ENCODE measurements at regions not wholly inside any gene's neighbourhood (a gene's known extent, or its start where the extent isn't known, plus 50 kb on each side); places are given as distances from the start of the nearest gene placed in this dataset.

DNA sequence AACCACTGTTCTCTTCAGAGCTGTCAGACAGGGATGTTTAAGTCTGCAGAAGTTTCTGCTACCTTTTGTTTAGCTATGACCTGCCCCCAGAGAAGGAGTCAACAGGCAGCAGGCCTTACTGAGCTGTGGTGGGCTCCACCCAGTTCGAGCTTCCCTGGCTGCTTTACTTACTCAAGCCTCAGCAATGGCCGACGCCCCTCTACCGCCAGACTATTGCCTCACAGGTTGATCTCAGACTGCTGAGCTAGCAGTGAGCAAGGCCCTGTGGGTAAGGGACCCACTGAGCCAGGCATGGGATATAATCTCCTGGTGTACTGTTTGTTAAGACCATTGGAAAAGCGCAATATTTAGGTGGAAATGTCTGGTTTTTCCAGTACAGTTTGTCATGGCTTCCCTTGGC is 229.6 kb downstream of the TMEM167A start:
- Histone ChIP-seq H3K36me3 (ENCODE audit: insufficient read depth, low read length) (no peaks in the 10 kb centered on the region), H3K4me2 (ENCODE audit: insufficient read depth, low read length) (no peak overlapping the region), H3K4me1 (ENCODE audit: insufficient read depth, low read length) (no peaks in the 10 kb centered on the region), H3K27me3 (ENCODE audit: insufficient read depth, low read length, poor library complexity) (no peaks in the 10 kb centered on the region), H3K4me3 (ENCODE audit: low read depth in 1 of 2, low read length in 2 of 2) (no peak overlapping the region), H3K9ac (ENCODE audit: low read depth, low read length) (no peak overlapping the region), H3K79me2 (ENCODE audit: insufficient read depth, low read length) (no peaks in the 10 kb centered on the region), H4K20me1 (ENCODE audit: insufficient read depth, low read length) (no peaks in the 10 kb centered on the region), H3K9me3 (ENCODE audit: insufficient read depth, low read length, severe bottlenecking) (peaks cover 4% of the 10 kb centered on the region), H3K27ac (ENCODE audit: low read length) (no peak overlapping the region), H2AFZ (ENCODE audit: low read depth, low read length) (no peak overlapping the region)
- TF ChIP-seq, protein P1, sequence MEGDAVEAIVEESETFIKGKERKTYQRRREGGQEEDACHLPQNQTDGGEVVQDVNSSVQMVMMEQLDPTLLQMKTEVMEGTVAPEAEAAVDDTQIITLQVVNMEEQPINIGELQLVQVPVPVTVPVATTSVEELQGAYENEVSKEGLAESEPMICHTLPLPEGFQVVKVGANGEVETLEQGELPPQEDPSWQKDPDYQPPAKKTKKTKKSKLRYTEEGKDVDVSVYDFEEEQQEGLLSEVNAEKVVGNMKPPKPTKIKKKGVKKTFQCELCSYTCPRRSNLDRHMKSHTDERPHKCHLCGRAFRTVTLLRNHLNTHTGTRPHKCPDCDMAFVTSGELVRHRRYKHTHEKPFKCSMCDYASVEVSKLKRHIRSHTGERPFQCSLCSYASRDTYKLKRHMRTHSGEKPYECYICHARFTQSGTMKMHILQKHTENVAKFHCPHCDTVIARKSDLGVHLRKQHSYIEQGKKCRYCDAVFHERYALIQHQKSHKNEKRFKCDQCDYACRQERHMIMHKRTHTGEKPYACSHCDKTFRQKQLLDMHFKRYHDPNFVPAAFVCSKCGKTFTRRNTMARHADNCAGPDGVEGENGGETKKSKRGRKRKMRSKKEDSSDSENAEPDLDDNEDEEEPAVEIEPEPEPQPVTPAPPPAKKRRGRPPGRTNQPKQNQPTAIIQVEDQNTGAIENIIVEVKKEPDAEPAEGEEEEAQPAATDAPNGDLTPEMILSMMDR (IDR thresholded peaks at IDR 0.05; ENCODE audit: borderline replicate concordance, extremely low read depth, low read length, poor library complexity, severe bottlenecking) = no peak
- no peak for TF ChIP-seq EZH2 (IDR thresholded peaks at IDR 0.05; ENCODE audit: borderline replicate concordance, low read depth, low read length, severe bottlenecking)
- DNase-seq (no peak), ATAC-seq (ENCODE audit: insufficient read depth, low read depth) (no peak)

- H3K9ac ChIP-seq (ENCODE audit: low read depth, low read length) = no peak overlapping the region
- DNase-seq = no peak
- H3K9me3 ChIP-seq (ENCODE audit: insufficient read depth, low read length, severe bottlenecking) = peaks cover 17% of the 10 kb centered on the region
- H3K4me2 ChIP-seq (ENCODE audit: insufficient read depth, low read length) = no peak overlapping the region
- no peaks in the 10 kb centered on the region for H3K36me3 ChIP-seq (ENCODE audit: insufficient read depth, low read length)
- no peaks in the 10 kb centered on the region for H4K20me1 ChIP-seq (ENCODE audit: insufficient read depth, low read length)
- no peaks in the 10 kb centered on the region for H3K4me1 ChIP-seq (ENCODE audit: insufficient read depth, low read length)
- TF ChIP-seq EZH2 (IDR thresholded peaks at IDR 0.05; ENCODE audit: borderline replicate concordance, low read depth, low read length, severe bottlenecking) = no peak
- TF ChIP-seq, protein P1 (IDR thresholded peaks at IDR 0.05; ENCODE audit: borderline replicate concordance, extremely low read depth, low read length, poor library complexity, severe bottlenecking) = no peak
- no peak overlapping the region for H2AFZ ChIP-seq (ENCODE audit: low read depth, low read length)
- no peaks in the 10 kb centered on the region for H3K79me2 ChIP-seq (ENCODE audit: insufficient read depth, low read length)
- no peaks in the 10 kb centered on the region for H3K27me3 ChIP-seq (ENCODE audit: insufficient read depth, low read length, poor library complexity)
- no peak for ATAC-seq (ENCODE audit: insufficient read depth, low read depth)
- H3K4me3 ChIP-seq (ENCODE audit: low read depth in 1 of 2, low read length in 2 of 2) = no peak overlapping the region
- H3K27ac ChIP-seq (ENCODE audit: low read length) = no peak overlapping the region
Observed at GRCh38 chr5:82839881-82840280, 237.3 kb downstream of the TMEM167A start.

DNA sequence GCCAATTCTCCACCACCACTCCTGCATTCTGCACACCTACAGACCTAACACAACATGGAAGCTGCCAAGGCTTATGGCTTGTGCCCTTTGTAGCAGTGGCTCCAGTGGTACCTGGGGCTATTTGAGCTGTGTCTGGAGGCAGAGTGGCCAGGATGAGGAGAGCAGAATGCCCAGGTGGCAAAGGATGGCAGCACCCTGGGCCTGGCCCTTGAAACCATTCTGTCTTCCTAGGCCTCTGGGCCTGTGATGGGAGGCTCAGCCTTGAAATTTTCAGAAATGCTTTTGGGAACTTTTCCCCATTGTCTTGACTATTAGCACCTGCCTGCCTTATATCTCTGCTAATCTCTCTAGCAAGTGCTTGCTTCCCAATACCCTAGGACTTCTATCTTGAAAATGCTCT is 241.7 kb downstream of the TMEM167A start:
- Histone ChIP-seq H3K4me3 (ENCODE audit: low read depth in 1 of 2, low read length in 2 of 2) (no peak overlapping the region), H3K27me3 (ENCODE audit: insufficient read depth, low read length, poor library complexity) (no peaks in the 10 kb centered on the region), H3K9ac (ENCODE audit: low read depth, low read length) (no peak overlapping the region), H3K4me2 (ENCODE audit: insufficient read depth, low read length) (no peak overlapping the region), H2AFZ (ENCODE audit: low read depth, low read length) (no peak overlapping the region), H3K4me1 (ENCODE audit: insufficient read depth, low read length) (peaks cover 6% of the 10 kb centered on the region), H4K20me1 (ENCODE audit: insufficient read depth, low read length) (no peaks in the 10 kb centered on the region), H3K9me3 (ENCODE audit: insufficient read depth, low read length, severe bottlenecking) (peaks cover 19% of the 10 kb centered on the region), H3K79me2 (ENCODE audit: insufficient read depth, low read length) (no peaks in the 10 kb centered on the region), H3K27ac (ENCODE audit: low read length) (no peak overlapping the region), H3K36me3 (ENCODE audit: insufficient read depth, low read length) (no peaks in the 10 kb centered on the region)
- ATAC-seq (ENCODE audit: insufficient read depth, low read depth) (no peak), DNase-seq (no peak)
- TF ChIP-seq, protein P1 (IDR thresholded peaks at IDR 0.05; ENCODE audit: borderline replicate concordance, extremely low read depth, low read length, poor library complexity, severe bottlenecking) = no peak
- TF ChIP-seq EZH2 (IDR thresholded peaks at IDR 0.05; ENCODE audit: borderline replicate concordance, low read depth, low read length, severe bottlenecking) = no peak

DNA sequence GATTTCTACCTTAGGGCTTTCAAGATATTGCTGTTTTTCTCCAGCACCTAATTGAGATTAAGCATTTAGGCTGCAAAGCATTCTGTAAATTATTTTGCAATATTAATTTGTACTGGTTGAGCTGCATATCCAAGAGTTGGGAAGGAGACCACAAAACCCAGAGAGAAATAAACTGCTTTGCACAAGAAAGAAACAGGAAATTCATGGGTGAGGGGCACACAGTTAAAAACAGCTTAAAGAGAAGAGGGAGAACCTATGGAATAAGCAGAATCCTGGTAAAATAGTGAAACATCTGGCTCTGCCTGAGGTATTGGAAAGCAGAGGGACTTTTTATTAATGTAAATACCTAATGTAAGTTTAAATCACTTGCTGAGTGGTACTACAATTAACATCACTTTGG is 243.0 kb downstream of the TMEM167A start:
- Histone ChIP-seq H3K4me3 (ENCODE audit: low read depth in 1 of 2, low read length in 2 of 2) (no peak overlapping the region), H3K9me3 (ENCODE audit: insufficient read depth, low read length, severe bottlenecking) (peaks cover 19% of the 10 kb centered on the region), H3K9ac (ENCODE audit: low read depth, low read length) (no peak overlapping the region), H3K36me3 (ENCODE audit: insufficient read depth, low read length) (no peaks in the 10 kb centered on the region), H2AFZ (ENCODE audit: low read depth, low read length) (no peak overlapping the region), H3K79me2 (ENCODE audit: insufficient read depth, low read length) (no peaks in the 10 kb centered on the region), H4K20me1 (ENCODE audit: insufficient read depth, low read length) (no peaks in the 10 kb centered on the region), H3K27ac (ENCODE audit: low read length) (no peak overlapping the region), H3K4me1 (ENCODE audit: insufficient read depth, low read length) (peaks cover 6% of the 10 kb centered on the region), H3K4me2 (ENCODE audit: insufficient read depth, low read length) (no peak overlapping the region), H3K27me3 (ENCODE audit: insufficient read depth, low read length, poor library complexity) (no peaks in the 10 kb centered on the region)
- no peak for ATAC-seq (ENCODE audit: insufficient read depth, low read depth)
- no peak for DNase-seq
- TF ChIP-seq, protein P1 (IDR thresholded peaks at IDR 0.05; ENCODE audit: borderline replicate concordance, extremely low read depth, low read length, poor library complexity, severe bottlenecking) = no peak
- no peak for TF ChIP-seq EZH2 (IDR thresholded peaks at IDR 0.05; ENCODE audit: borderline replicate concordance, low read depth, low read length, severe bottlenecking)

Data from DND-41 (cell line).